ENCODE measurements at regions not wholly inside any gene's neighbourhood (a gene's known extent, or its start where the extent isn't known, plus 50 kb on each side); places are given as distances from the start of the nearest gene placed in this dataset.

- TF ChIP-seq, protein P1, sequence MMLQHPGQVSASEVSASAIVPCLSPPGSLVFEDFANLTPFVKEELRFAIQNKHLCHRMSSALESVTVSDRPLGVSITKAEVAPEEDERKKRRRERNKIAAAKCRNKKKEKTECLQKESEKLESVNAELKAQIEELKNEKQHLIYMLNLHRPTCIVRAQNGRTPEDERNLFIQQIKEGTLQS (IDR thresholded peaks at IDR 0.05) = no peak
- TF ChIP-seq, protein P2, sequence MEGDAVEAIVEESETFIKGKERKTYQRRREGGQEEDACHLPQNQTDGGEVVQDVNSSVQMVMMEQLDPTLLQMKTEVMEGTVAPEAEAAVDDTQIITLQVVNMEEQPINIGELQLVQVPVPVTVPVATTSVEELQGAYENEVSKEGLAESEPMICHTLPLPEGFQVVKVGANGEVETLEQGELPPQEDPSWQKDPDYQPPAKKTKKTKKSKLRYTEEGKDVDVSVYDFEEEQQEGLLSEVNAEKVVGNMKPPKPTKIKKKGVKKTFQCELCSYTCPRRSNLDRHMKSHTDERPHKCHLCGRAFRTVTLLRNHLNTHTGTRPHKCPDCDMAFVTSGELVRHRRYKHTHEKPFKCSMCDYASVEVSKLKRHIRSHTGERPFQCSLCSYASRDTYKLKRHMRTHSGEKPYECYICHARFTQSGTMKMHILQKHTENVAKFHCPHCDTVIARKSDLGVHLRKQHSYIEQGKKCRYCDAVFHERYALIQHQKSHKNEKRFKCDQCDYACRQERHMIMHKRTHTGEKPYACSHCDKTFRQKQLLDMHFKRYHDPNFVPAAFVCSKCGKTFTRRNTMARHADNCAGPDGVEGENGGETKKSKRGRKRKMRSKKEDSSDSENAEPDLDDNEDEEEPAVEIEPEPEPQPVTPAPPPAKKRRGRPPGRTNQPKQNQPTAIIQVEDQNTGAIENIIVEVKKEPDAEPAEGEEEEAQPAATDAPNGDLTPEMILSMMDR (IDR thresholded peaks at IDR 0.05 in 2 of 3, conservative IDR thresholded peaks at IDR 0.05 in 1 of 3; ENCODE audit: borderline replicate concordance in 1 of 3, insufficient read depth in 1 of 3, low read depth in 2 of 3, low read length in 2 of 3) = no peak
- no peak for TF ChIP-seq POLR2AphosphoS5 (IDR thresholded peaks at IDR 0.05; ENCODE audit: low read depth, low read length)
These were observed 500.1 kb downstream of the ENC1 start for GRCh38 chr5:74140409-74140808.
